Prostate gland (tissue), 2 donors: ENCODE measurements at regions not wholly inside any gene's neighbourhood (a gene's known extent, or its start where the extent isn't known, plus 50 kb on each side); places are given as distances from the start of the nearest gene placed in this dataset.

Experiments
- CTCF ChIP-seq, 4 experiments: fragments of 200-600 bp in 2 of 4; fragments of 450-650 bp in 2 of 4; sonication (generic) in 2 of 4; IDR thresholded peaks; 1 replicate in 3 of 4; 2 replicates in 1 of 4; pipeline ENCODE4 v1.5.1; 2016 to 2019; ENCODE audit warnings: antibody characterized with exemption in 4 of 4, mild to moderate bottlenecking in 2 of 4, moderate library complexity in 2 of 4
- POLR2A ChIP-seq: fragments of 450-650 bp; IDR thresholded peaks from one replicate; pipeline ENCODE4 v1.6.1; 2016; ENCODE audit warnings: antibody characterized with exemption, mild to moderate bottlenecking
- POLR2AphosphoS5 ChIP-seq: sonication (generic); formaldehyde crosslinking; IDR thresholded peaks from one replicate; pipeline ENCODE4 v1.6.1; 2017; ENCODE audit warnings: antibody characterized with exemption

DNA sequence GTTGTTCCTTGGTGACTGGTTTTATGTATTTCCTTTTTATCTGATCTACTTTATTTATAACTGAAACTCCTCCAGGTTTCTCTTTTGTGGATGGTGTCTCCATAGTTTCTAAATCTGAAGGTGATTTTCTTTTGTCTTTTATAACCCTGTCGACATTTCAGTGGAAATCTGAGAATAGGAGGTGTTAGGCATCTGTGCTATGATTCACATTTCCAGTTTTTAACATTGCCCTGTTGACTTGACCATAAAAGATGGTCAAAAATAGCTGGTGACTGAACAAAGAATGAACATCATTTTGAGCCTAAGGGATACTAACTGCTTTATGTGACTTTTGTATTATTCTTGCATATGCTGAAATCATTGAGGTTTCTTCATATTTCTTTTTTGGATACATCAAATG is 190.5 kb downstream of the PCSK1 start:
- no peak for TF ChIP-seq CTCF (IDR thresholded peaks at IDR 0.05)
- TF ChIP-seq POLR2AphosphoS5, result no peak
- TF ChIP-seq POLR2A, result no peak
